GM19328 (cell line): ENCODE measurements at regions not wholly inside any gene's neighbourhood (a gene's known extent, or its start where the extent isn't known, plus 50 kb on each side); places are given as distances from the start of the nearest gene placed in this dataset.
"Not testable (repeated sequence)": the region's sequence is repeated elsewhere in the genome, so short reads cannot be mapped to it uniquely, and the experiment has no call there.

Source experiments
- ATAC-seq: cut with Tn5 transposase; IDR thresholded peaks from one replicate; pipeline ENCODE4 v1.9.1; 2021; ENCODE audit warnings: mild to moderate bottlenecking, moderate library complexity; ENCODE audit not compliant: unreplicated experiment

GRCh38 chr1:57546549-57547330 is 122.9 kb upstream of the DAB1 start:
- no peak for ATAC-seq

- ATAC-seq: no peak
Measured at GRCh38 chr1:57544345-57544744, 120.5 kb upstream of the DAB1 start.

- ATAC-seq: no peak
Measured at GRCh38 chr1:57536749-57537423, 113.0 kb upstream of the DAB1 start.

- no peak for ATAC-seq
Measured at GRCh38 chr1:57532299-57532698, 108.4 kb upstream of the DAB1 start.

- ATAC-seq: not testable (repeated sequence)
Measured at GRCh38 chr1:57530911-57531260, 107.0 kb upstream of the DAB1 start.

- ATAC-seq: no peak
Measured at GRCh38 chr1:57530206-57530910, 106.5 kb upstream of the DAB1 start.

GRCh38 chr1:57522575-57522974 is 98.7 kb upstream of the DAB1 start:
- ATAC-seq: no peak

- no peak for ATAC-seq
Measured at GRCh38 chr1:57520743-57521515, 97.1 kb upstream of the DAB1 start.

- no peak for ATAC-seq
Measured at GRCh38 chr1:57518496-57518895, 94.6 kb upstream of the DAB1 start.

- ATAC-seq: no peak
Measured at GRCh38 chr1:57517587-57518374, 93.9 kb upstream of the DAB1 start.

- no peak for ATAC-seq
Measured at GRCh38 chr1:57512386-57512785, 88.5 kb upstream of the DAB1 start.

GRCh38 chr1:57506941-57507340 is 83.1 kb upstream of the DAB1 start:
- no peak for ATAC-seq

GRCh38 chr1:57503337-57503736 is 79.5 kb upstream of the DAB1 start:
- ATAC-seq: no peak

GRCh38 chr1:57500136-57500830 is 76.4 kb upstream of the DAB1 start:
- ATAC-seq: no peak

- no peak for ATAC-seq
Measured at GRCh38 chr1:57494530-57495079, 70.7 kb upstream of the DAB1 start.

- ATAC-seq: no peak
Measured at GRCh38 chr1:57492586-57493226, 68.8 kb upstream of the DAB1 start.

GRCh38 chr1:57489358-57490036 is 65.6 kb upstream of the DAB1 start:
- no peak for ATAC-seq

- no peak for ATAC-seq
Measured at GRCh38 chr1:57485643-57486042, 61.8 kb upstream of the DAB1 start.
